Islet of Langerhans (tissue), 1 donor: ENCODE measurements at regions not wholly inside any gene's neighbourhood (a gene's known extent, or its start where the extent isn't known, plus 50 kb on each side); places are given as distances from the start of the nearest gene placed in this dataset.
A peak's percentile ranks its signal among the peaks of the same experiment; 100 is the strongest.

ENCODE experiments used
- FAIRE-seq: peaks from one replicate; lab custom pipeline; 2011; peaks lifted over from hg19 to GRCh38; lab: Jason Lieb, UNC

DNA sequence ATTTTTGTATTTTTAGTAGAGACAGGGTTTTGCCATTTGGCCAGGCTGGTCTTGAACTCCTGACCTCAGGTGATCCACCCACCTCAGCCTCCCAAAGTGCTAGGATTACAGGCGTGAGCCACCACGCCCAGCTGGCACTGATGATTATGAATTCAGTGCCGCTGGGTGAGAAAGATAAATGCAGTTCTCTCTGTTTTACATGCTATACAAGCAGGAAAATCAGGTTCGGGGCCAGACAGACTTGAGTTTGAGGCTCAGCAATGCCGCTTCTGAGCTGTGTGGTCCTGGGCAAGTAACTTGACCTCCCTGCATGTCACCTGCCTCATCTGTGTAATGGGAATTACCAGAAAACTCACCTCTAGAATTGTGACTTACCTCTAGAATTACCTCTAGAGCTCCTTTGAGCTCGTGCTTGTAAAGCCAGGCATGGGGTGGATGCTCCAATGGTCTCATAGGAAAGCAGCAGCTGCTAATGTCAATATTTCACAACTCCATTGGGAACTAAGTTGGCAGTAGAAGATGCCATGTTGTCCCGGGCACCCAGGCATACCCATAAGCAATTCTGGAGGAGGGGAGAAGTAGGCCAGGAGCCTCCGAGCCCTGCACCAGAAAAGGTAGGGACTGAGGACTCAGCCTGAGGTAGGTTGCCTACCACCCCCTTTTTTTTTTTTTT, 119.8 kb upstream of the SLC25A33 start:
- FAIRE-seq, result no peak

DNA sequence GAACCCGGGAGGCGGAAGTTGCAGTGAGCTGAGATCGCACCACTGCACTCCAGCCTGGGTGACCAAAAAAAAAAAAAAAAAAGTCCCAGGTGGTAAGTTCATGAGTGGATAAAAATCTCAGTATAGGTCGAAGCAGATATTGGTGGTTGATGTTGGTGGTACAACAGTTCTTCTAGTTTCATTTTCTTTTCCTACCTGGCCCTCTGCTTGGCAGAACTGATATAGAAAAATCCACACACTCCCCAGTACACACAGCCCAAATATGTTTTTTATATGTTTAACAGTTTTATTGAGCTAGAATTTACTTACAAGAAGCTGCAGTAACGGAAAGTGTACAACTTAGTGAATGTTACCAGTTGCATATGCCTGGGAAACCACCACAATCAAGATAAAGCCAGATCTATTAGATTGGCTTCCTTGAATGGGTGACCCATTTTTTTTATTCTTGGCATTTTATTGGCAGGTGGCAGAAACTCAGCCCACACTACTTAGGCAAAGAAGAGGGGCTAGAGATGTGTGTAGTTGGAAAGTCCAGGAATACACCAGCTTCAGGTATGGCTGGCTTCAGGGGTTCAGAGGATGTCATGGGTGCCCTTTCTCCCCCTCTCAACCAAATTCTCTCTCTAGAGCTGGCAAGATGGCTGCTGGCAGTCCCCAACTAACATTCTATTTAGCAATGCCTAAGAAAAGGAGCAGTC, 118.3 kb upstream of the SLC25A33 start:
- FAIRE-seq, result no peak

DNA sequence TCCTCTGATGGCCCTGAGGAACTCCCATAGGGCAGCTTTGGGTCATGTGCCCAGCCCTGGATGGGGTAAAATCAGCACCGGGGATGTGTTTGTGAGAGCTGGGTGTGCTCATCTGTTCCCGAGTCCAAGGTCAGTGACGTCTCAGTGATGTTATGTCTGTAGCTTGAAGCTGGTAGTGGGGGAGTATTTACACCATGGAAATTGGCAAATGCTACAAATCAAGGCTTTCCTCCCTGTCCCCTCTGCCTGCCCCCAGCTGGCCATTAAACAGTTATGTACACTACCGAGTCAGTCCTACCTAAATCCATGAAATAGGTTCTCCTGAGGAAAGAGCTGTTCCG, 117.8 kb upstream of the SLC25A33 start:
- no peak for FAIRE-seq

DNA sequence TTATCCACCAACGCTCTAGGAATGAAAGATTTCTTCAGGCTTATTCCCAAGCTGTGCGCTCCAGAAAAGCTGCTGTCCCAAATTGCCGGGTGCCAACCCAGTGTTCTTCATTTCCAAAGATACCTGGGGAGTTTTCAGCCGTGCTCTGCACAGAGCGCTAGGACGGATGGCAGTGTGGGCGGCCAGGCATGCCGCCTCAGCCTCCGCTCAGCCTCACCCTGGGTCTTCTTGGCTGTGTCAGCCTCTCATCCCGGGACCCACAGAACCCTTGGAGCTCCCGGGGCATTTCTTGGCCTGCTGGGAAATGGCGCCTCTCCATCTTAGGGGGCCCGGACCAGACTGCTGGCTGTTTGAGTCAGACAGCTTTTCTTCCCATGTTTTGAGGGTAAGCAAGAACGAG, 116.9 kb upstream of the SLC25A33 start:
- FAIRE-seq, result no peak

DNA sequence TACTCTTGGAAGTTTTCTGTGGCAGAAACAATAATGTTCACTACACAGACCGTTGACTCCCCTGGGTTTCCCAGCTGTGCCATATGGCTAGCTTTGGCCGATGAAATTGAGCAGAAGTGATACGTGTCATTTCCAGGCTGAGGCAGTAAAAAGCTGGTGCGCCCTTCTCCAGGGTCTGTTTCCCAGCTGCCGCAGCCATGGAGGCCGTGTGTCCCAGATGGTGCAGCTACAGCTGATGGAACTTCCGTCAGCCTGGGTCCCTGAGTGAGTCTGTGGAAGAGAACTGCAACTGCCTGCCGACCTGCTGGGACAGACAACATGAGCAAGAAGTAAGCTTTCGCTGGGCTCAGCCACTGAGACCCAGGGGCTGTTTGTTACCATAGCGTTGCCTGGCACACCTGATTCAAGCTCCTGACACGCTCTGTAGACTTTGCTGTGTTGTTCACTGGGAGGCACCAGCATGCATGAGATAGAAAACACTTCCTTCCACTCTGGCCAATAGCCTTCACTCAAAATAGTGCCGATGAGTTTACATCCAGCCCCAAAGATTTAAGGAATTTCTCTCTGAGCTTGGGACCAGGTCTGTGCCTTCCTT, 116.3 kb upstream of the SLC25A33 start:
- FAIRE-seq, result no peak

DNA sequence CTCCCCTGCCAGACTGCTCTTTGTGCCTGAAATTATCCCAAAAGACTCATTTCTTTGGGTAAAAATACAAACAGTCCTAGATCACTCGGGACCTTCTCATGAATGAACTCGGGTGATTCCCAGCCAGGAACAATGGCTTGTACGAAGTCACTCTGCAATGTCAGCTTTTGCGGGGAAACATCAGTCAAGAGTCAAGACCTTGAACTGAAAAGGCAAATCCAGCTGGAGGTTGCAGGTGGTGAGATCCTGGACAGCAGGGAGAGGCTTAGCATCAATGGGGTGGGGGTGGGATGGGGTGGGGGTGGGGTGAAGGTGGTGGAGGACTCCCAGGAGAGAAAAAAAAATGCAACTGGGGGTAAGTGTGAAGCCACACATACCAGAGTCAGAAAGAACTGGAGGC, 115.0 kb upstream of the SLC25A33 start:
- FAIRE-seq, result no peak

DNA sequence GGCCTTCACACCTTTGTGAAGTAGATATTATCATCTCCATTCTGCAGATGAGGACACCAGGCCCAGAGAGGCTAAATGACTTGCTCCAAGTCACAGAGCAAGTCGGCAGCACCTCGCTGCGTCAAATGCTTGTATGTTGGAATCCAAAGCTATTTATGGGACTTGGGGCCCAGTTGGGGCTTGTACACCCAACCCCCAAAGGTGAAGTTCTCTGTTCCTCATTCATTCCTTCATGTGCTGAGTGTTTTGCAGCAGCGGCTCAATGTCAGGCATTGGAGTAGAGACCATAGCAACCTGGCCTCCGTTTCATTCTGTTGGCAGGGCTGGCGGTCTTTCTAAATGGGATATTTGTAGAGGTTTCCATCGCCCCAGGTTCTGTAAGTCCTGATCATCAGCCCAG, 113.4 kb upstream of the SLC25A33 start:
- FAIRE-seq, result no peak

DNA sequence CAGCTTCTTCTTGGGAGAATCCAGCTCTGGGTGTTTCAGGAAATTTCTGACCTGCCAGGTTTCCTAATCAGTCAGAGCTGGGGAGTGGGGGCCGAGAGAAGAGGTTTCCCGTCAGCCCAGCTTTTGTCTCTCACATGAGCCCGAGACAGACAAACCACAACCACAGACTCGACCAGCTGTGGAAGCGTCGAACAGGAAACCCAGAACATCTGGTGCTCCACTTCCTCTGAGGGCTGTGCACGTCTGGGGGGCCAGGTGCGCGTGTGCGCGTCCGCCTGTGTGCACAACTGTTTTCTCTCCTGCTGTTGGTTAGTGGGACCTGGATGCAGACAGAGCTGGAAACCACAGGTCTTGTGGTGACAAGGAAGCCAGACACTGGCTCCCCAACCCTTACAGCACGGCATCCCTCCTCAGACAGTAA, 113.0 kb upstream of the SLC25A33 start:
- FAIRE-seq, result no peak

DNA sequence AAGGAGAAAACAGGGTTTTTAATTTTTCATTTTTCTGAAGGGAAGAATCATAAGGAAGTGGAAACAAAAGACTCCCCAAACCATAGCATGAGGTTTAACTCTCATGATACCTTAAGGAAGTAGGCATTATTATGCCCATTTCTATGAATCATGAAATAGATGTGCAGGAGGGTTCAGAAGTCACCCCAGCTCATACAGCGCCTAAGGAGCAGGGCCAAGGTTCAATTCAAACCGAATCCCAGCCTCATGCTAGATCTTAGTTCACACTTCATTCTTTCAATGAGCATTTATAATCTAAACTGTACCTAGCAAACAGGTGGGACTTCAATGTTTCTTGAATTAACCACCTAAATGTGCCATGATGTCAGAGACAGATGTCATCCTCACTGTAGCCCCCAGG, 111.9 kb upstream of the SLC25A33 start:
- no peak for FAIRE-seq

DNA sequence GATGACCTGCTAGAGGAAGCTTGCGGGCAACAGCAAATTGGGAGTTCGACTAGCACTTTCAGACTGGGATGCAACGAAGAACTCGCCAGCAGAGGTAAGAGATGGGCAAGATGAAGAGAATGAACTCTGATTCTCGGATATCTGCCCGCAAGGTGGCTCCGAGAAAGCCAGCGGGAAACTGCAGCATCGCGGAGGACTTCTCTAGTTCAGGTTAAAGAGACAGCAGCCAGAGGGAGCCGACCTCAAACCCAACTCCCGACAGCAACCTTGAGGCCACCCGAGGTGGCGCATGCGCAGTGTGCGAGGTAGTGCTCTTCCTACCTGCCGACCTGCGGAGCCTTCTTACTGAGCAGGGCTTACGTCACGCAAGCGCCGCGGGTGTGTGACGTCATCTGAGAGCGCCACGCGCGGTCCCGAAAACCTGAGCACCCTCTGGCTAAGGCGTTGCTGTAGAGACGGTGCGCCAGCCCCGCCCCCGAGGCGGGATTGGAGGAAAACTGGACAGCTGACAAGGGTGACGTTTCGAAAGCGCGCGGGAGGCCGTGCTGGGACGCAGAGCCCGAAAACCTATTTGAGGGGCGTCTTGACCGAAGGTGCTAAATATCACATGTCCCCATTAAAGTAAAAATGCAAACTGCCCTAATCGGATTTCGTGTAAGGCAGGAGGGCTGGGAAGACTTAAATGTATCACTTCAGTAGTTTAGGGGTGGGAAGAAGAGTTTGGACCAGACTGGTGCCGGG, 110.5 kb upstream of the SLC25A33 start:
- peak; percentile 98 for FAIRE-seq

DNA sequence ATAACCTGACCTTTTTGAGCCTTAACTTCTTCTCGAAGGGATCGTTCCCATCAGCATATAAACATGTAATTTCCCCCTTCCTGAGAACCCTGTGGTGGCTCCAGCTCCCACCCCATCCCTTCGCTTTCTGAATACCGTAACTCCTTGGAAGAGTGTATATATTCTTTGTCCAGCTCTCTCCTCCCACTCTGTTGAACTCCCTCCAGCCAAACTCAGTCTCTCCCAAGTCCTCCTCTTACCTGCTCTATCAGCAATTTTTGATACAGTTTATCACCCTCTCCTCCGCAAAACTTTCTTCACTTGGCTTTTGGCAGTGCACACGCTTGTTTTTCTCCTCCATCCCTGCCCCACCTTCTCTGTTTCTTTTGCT, 109.9 kb upstream of the SLC25A33 start:
- no peak for FAIRE-seq

DNA sequence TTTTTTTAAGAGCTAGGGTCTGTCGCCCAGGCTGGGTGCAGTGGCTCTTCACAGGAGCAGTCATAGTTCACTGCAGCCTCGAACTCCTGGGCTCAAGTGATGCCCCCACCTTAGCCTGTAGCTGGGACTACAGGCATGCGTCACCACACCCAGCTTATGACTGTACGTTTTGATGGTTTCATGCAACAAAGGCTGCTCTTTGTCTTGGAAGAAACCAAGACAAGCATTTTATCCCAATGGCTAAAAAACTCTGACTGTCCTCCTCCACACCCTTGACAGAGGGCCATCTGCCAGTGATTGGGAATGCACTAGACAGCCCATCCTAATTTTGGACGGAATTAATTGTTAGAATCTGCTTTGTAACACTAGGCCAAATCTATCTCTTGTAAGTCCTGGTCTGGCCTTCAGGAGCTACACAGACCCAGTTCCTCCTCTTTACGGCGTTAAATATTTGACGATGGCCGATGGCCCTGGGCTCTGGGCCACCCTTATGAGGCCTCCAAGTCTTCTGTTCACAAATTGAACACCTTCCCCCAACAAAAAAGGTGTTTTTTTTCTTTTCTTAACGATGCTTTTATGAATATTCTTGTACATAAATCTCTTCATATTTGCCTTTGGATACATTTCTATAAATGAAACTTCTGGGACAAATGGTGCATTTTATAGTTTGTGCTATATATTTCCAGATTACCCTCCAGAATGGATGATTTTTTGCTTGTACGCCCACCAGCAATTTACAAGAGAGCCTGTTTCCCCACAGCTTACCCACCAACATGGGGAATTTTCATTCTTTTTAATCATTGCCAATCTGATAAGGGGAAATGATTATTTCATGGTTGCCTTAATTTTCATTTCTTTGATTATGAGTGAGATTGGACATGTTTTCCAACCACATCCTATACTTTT, 104.8 kb upstream of the SLC25A33 start:
- no peak for FAIRE-seq

DNA sequence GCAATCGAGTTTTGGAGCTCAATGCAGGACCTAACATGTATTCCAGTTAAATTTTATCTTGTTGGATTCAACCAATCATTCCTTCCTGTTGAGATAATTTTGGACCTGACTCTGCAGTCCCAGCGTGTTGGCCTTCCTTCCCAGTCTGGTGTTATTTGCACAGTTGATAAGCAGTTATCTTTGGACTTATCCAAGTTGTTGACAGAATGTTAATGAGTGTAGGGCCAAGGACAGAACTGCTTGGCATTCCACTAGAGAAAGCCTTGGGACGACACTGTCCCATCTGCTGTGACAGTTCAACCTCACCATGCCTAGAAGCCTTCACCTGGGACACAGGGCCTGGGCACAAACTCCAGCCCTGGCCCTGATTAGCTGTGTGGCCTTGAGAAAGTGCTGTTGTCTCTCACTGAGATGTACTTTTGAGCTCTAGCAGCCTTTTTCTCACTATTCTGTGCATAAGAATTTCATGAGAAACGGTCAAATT, 104.1 kb upstream of the SLC25A33 start:
- FAIRE-seq, result no peak

DNA sequence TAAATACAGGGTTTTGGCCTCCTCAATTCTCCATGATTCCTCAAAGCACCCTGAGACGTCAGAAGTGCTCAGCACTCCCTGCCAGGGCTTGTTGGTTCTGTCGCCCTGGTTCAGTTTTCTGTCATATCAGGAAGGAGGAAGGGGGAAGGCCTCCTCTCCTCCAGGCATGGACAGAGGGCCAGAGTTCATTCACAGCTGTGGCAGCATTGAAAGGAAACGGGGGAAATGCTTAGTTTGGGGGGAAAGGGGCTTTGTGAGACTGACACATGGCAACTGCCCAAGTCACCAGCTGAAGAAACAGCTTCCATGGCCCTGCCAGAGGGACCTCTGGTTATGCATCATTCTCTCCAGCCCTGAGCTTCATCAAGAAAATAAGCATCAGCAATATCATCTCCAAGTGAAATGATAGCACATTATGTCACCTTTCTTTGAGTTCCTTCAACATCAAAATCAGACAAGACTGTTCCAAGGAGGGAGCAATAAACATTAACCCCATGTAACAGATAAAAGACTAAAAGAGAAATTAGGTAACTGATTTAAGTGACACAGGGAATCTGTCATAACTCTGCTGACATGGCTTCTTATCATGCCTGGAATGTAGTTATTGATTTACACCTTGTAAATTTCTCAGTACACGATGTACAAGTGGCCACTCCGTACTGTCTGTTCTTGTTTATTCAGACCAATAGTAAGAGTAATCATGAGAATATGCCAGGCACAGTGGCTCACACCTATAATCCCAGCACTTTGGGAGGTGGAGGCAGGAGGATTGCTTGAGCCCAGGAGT, 103.2 kb upstream of the SLC25A33 start:
- FAIRE-seq, result no peak

DNA sequence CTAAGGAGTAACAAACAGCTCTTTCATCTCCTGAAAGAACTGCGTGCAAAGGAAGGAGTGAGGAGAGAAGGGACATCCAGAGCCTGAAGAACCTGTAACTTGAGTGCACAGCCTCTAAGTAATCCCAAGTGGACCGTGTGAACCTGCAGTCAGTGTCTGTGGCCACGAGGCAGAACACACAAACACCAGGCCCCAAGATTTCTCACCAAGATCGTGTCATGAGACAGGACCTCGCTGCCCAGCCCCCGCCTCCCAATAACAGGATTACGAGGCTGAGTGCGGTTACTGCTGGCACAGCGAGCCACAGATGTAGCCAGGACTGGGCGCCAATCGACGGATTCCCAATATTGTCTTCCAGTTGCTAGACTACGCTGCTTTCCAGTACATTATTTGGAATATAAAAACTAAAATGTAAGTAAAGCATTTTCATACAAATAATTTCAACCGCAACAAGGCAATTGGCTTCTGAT, 101.3 kb upstream of the SLC25A33 start:
- FAIRE-seq, result no peak

DNA sequence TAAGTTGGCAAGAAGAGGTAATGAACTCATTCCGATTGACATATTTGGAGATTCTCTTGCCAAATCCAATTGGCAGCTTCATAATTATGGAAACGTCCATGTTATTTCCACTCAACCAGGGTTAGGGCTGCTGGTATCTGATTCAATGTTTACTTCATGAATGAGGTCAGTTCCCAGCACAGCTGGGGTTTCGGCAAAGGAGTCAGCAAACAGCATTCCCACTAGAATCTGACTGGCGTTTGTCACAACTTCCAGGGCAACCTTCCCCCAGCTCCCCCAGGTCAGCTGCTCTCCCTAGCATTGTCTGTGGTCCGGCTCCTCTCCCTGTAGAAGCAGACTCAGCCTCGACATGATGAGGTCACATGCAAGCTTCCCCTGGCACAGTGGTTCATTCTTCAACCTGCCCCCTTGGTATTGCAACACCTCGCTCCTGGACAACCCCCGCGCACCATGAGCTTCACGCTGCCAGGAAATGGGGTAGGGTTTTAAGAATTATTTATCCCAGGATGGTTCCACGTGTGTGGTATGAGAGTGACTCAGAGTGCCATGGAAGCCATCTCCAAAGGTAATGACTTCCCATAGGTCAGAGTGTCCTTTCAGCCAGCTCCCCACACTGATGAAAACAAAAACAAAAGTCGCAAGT, 100.7 kb upstream of the SLC25A33 start:
- FAIRE-seq, result peak; percentile 99

DNA sequence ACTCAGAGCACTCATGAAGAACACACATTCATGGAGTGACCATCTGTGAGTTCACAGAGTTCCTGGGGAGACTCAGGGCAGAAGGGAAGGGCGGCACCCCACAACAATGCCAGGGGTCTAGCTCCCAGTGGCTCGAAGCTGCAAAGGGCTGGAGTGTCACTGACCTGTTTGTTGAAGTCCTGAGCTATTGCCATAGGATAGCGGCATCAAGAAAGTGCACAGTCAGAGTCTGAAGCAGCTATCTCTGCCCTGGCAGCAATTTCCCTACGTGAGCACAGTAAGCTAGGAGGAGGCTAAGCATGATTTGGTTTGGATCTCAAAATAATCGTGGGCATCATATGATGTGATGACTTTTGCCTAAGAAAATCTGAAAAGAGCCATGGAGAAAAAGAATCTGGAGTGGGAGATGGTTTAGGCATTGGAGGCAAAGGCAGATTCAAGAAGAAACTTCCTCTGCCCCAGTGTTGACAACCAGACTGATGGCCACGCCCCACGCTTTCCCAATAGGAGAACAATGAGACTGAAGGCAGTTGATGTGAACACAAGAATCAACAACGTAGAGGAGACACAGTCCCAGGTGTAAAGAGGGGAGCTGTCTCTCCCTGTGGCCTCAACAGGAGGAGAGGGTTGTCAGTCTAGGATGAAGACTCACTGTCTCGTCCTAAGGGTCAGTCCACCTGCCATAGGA, 100.0 kb upstream of the SLC25A33 start:
- FAIRE-seq, result no peak

DNA sequence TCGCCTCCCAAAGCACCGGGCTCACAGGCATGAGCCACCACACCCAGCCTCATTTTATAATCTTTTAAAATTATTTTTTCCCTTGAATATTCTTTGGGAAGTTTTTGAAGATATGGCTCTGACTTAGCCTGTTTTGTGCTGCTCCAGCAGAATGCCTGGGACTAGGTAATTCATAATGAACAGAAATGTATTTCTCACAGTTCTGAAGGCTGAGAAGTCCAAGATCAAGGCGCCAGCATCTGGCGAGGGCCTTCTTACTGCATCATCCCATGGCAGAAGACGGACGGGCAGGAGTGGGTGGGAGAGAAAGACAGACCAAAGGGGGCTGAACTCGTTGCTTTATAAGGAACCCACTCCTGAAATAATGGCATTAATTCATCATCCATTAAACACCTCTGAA, 99.0 kb upstream of the SLC25A33 start:
- no peak for FAIRE-seq

DNA sequence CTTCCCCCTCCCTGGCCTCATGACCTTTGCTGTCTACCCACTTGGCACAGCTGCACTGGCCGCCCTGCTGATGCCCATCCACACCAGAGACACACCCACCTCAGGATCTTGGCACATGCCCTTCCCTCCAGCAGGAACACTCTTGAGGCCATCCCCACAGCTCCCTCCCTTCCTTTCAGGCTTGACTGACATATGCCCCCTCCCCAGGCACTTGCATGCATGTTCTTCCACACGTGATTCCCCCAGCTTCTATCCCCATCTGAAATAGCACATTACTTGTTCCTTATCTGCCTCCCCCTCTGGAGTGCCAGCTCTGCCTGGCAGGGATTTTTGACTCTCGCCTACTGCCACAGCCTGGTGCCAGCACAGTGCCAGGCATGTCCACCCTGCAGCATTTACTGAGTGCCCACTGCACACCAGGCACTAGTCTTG, 98.5 kb upstream of the SLC25A33 start:
- FAIRE-seq, result no peak
